ENCODE measurements at regions not wholly inside any gene's neighbourhood (a gene's known extent, or its start where the extent isn't known, plus 50 kb on each side); places are given as distances from the start of the nearest gene placed in this dataset.

DNA sequence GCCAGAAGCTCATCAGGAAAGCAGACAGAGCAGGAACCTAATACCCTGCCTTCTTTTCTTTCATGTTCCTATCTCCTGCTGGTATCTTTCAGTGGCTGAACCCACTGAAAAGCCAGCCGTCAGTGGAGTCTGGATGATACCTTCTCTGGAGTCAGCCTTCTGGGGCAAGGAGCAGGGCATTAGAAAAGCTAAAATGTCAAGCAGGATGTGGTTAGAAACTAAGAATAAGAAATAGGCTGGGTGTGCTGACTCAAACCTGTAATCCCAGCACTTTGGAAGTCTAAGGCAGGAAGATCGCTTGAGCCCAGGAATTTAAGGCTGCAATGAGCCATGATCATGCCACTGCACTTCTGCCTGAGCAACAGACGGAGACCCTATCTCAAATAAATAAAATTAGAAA is 642.0 kb upstream of the FSHR start:
- TF ChIP-seq CTCF (IDR thresholded peaks at IDR 0.05), result no peak
- no peak for TF ChIP-seq EP300 (IDR thresholded peaks at IDR 0.05)
